ENCODE measurements at regions not wholly inside any gene's neighbourhood (a gene's known extent, or its start where the extent isn't known, plus 50 kb on each side); places are given as distances from the start of the nearest gene placed in this dataset.

- TF ChIP-seq CTCF (IDR thresholded peaks at IDR 0.05) (no peak), POLR2A (IDR thresholded peaks at IDR 0.05) (no peak)
Observed at GRCh38 chr3:99549957-99550603, 88.3 kb upstream of the COL8A1 start.
